Nephron (organoid): ENCODE measurements at regions not wholly inside any gene's neighbourhood (a gene's known extent, or its start where the extent isn't known, plus 50 kb on each side); places are given as distances from the start of the nearest gene placed in this dataset.

Experiments
- H3K27ac Mint-ChIP-seq, 3 experiments: 2 replicates each; pipeline ENCODE4 v1.8.0; 2020; ENCODE audit warnings: mixed read lengths in 3 of 3, mild to moderate bottlenecking in 2 of 3, moderate library complexity in 1 of 3
- H3K27me3 Mint-ChIP-seq: 2 replicates; pipeline ENCODE4 v1.8.0; 2021; ENCODE audit warnings: low read depth, mild to moderate bottlenecking, moderate library complexity, mixed read lengths
- H3K36me3 Mint-ChIP-seq: 2 replicates; pipeline ENCODE4 v1.8.0; 2020; ENCODE audit warnings: low read depth, mixed read lengths
- H3K4me1 Mint-ChIP-seq: 2 replicates; pipeline ENCODE4 v1.8.0; 2020; ENCODE audit warnings: mixed read lengths
- H3K4me3 Mint-ChIP-seq, 3 experiments: 2 replicates each; pipeline ENCODE4 v1.8.0; 2020; ENCODE audit warnings: mild to moderate bottlenecking in 3 of 3, mixed read lengths in 3 of 3, moderate library complexity in 2 of 3
- H3K9me3 Mint-ChIP-seq: 2 replicates; pipeline ENCODE4 v1.8.0; 2020; ENCODE audit warnings: mixed read lengths
- TF ChIP-seq, protein P1 (sequence below), 3 experiments: fragments of 200-600 bp; sonication (generic); IDR thresholded peaks; one replicate each; pipeline ENCODE4 v1.5.0; 2021; ENCODE audit warnings: antibody characterized with exemption in 3 of 3; ENCODE audit not compliant: unreplicated experiment in 3 of 3

DNA sequence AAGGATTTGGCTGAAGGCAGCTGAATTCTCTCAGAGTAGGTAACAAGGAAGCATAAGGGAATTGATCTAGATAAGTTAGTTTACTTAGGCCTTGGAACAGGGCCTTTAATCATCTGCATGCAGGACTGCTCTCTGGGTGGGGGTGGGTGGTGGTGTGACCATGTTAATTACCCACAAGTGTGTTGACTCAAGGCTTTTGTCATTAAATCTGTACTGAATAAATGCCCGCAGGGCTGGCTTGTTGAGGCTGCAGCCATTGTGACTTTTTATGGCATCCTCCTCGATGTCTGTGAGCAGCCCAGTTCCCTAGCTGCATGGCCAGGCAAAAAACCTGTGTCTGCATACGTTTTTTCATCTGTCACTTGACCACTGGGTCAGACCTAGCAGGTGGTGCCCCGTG is 63.5 kb upstream of the ASCC3 start:
- Mint-ChIP-seq H3K36me3 (no peaks in the 10 kb centered on the region), H3K4me1 (no peaks in the 10 kb centered on the region), H3K9me3 (peaks cover 6% of the 10 kb centered on the region), H3K4me3 (no peak overlapping the region), H3K27ac (no peak overlapping the region), H3K27me3 (no peaks in the 10 kb centered on the region)
- TF ChIP-seq, protein P1, sequence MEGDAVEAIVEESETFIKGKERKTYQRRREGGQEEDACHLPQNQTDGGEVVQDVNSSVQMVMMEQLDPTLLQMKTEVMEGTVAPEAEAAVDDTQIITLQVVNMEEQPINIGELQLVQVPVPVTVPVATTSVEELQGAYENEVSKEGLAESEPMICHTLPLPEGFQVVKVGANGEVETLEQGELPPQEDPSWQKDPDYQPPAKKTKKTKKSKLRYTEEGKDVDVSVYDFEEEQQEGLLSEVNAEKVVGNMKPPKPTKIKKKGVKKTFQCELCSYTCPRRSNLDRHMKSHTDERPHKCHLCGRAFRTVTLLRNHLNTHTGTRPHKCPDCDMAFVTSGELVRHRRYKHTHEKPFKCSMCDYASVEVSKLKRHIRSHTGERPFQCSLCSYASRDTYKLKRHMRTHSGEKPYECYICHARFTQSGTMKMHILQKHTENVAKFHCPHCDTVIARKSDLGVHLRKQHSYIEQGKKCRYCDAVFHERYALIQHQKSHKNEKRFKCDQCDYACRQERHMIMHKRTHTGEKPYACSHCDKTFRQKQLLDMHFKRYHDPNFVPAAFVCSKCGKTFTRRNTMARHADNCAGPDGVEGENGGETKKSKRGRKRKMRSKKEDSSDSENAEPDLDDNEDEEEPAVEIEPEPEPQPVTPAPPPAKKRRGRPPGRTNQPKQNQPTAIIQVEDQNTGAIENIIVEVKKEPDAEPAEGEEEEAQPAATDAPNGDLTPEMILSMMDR (IDR thresholded peaks at IDR 0.05; ENCODE audit: unreplicated experiment in 3 of 3) = no peak

DNA sequence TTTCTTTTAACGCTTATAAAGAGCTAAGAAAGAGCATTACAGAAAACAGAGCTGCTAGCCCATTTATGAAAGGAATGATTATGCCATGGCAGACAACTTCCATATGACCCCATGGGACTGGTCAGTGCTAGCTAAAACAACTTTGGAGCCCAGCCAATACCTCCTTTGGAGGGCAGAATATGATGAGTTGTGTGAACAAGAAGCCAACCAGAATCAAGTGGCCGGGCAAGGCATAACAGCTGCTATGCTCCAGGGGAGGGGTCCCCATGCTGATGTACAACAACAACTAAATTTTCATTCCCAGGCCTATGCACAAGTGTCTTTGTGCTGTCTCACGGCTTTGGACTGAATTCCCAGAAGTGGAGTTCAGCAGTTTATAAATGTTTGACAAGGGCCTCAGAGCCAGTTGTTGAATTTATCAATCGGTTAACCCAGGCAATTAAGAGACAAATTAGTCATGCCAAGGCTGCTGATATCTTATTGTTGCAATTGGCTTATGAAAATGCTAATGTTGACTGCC is 65.0 kb upstream of the ASCC3 start:
- no peaks in the 10 kb centered on the region for H3K36me3 Mint-ChIP-seq
- no peak overlapping the region for H3K27ac Mint-ChIP-seq
- no peak overlapping the region for H3K4me3 Mint-ChIP-seq
- no peaks in the 10 kb centered on the region for H3K4me1 Mint-ChIP-seq
- TF ChIP-seq, protein P1 (IDR thresholded peaks at IDR 0.05; ENCODE audit: unreplicated experiment in 3 of 3) = no peak
- peaks cover 6% of the 10 kb centered on the region for H3K9me3 Mint-ChIP-seq
- H3K27me3 Mint-ChIP-seq = no peaks in the 10 kb centered on the region

DNA sequence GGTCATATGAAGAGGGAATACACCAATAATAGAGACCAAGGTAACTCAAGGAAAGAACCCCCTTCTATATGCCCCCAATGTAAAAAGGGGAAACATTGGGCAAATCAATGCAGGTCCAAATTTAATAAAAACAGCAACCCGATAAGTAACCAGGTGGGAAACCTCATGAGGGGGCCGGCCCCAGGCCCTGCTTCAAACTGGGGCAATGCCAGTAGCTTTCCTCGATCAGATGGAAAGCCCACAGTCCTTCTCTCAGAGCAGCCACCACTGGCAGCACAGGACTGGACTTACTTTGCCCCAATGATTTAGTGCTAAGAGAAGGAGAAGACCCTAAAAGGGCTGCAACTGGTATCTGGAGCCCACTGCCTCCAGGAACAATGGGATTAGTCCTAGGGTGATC is 65.6 kb upstream of the ASCC3 start:
- Mint-ChIP-seq H3K27ac (no peak overlapping the region), H3K27me3 (no peaks in the 10 kb centered on the region), H3K4me1 (no peaks in the 10 kb centered on the region), H3K36me3 (no peaks in the 10 kb centered on the region), H3K4me3 (no peak overlapping the region), H3K9me3 (peaks cover 6% of the 10 kb centered on the region)
- TF ChIP-seq, protein P1 (IDR thresholded peaks at IDR 0.05; ENCODE audit: unreplicated experiment in 3 of 3) = no peak

DNA sequence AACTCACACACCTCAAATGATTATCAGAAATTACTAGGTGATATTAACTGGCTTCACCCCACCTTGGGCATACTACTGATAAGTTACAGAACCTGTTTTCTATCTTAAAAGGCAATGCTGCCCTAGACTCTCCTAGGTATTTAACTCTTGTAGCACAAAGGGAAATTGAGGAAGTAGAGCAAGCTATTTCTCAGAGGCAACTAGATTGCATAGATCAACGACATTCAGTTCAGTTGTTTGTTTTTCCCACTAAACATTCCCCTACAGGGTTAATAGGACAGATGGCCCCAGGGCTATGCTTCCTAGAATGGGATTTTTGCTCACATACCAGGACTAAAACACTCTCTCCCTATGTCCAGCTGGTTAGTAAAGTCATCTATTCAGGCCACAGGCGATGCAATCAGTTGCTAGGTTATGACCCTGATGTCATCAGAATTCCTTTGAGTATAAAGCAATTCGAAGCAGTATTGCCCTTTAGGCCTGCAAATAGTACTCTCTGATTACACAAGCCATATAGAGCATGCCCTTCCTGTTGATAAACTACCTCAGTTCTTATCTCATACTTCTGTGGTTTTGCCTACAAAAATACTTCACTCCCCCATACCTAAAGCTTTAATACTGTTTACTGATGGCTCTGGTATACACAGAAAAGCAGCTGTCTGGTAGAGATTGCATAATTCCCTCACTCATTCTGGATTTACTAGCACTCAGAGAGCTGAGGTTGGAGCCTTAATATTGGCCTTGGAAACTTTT is 67.4 kb upstream of the ASCC3 start:
- H3K27me3 Mint-ChIP-seq = no peaks in the 10 kb centered on the region
- peaks cover 6% of the 10 kb centered on the region for H3K9me3 Mint-ChIP-seq
- H3K27ac Mint-ChIP-seq = no peak overlapping the region
- no peaks in the 10 kb centered on the region for H3K4me1 Mint-ChIP-seq
- H3K4me3 Mint-ChIP-seq = no peak overlapping the region
- TF ChIP-seq, protein P1 (IDR thresholded peaks at IDR 0.05; ENCODE audit: unreplicated experiment in 3 of 3) = no peak
- H3K36me3 Mint-ChIP-seq = no peaks in the 10 kb centered on the region

DNA sequence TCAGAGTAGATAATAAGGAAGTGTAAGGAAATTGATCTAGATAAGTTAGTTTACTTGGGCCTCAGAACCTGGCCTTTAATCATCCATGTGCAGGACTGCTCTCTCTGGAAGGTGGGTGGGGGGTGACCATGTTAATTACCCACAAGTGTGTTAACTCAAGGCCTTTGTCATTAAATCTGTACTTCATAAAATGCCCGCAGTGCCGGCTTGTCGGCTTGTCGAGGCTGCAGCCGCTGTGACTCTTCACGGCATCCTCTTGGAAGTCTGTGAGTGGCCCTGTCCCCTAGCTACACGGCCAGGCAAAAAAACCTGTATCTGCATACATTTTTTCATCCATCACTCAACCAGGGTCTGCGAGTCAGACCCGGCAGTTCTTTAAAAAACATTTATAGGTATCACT is 70.9 kb upstream of the ASCC3 start:
- peaks cover 2% of the 10 kb centered on the region for H3K9me3 Mint-ChIP-seq
- no peaks in the 10 kb centered on the region for H3K36me3 Mint-ChIP-seq
- H3K4me1 Mint-ChIP-seq = no peaks in the 10 kb centered on the region
- H3K4me3 Mint-ChIP-seq = no peak overlapping the region
- H3K27me3 Mint-ChIP-seq = no peaks in the 10 kb centered on the region
- no peak overlapping the region for H3K27ac Mint-ChIP-seq
- TF ChIP-seq, protein P1 (IDR thresholded peaks at IDR 0.05; ENCODE audit: unreplicated experiment in 3 of 3) = no peak

DNA sequence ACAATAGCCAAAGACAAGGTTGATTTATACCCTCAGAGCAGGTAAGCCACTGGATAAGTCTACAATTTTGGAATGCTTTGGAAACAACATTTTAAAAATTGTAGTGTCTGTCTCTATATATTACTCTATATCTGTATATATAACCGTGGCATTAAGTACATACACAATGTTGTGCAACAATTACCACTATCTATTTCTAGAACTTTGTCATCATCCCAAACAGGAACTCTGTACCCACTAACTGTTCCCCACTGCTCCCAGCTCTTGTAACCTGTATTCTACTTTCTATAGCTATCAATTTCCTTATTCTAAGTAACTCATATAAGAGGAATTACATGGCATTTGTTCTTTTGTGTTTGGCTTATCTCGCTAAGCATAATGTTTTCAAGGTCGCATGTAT is 78.2 kb upstream of the ASCC3 start:
- Mint-ChIP-seq H3K4me3 (no peak overlapping the region), H3K27me3 (no peaks in the 10 kb centered on the region), H3K9me3 (no peaks in the 10 kb centered on the region), H3K27ac (no peak overlapping the region), H3K4me1 (no peaks in the 10 kb centered on the region), H3K36me3 (no peaks in the 10 kb centered on the region)
- TF ChIP-seq, protein P1 (IDR thresholded peaks at IDR 0.05; ENCODE audit: unreplicated experiment in 3 of 3) = no peak
